Osteoblast (primary cell): ENCODE measurements at regions not wholly inside any gene's neighbourhood (a gene's known extent, or its start where the extent isn't known, plus 50 kb on each side); places are given as distances from the start of the nearest gene placed in this dataset.

Experiments used
- DNase-seq: peaks from one replicate; pipeline ENCODE4 v3.0.0; 2011; ENCODE audit warnings: low spot score, mixed read lengths; ENCODE audit not compliant: insufficient read length; ENCODE audit errors: missing footprints
- H2AFZ ChIP-seq: 2 replicates; pipeline ENCODE4 v1.6.0; 2011; ENCODE audit warnings: mild to moderate bottlenecking, low read length
- H3K27ac ChIP-seq: 2 replicates; pipeline ENCODE4 v1.5.1; 2011; ENCODE audit warnings: mild to moderate bottlenecking, low read depth, low read length, moderate library complexity
- H3K27me3 ChIP-seq: 2 replicates; pipeline ENCODE4 v1.6.0; 2012; ENCODE audit warnings: mild to moderate bottlenecking, control low read depth, inconsistent platforms, low read length, moderate library complexity; ENCODE audit not compliant: insufficient read depth
- H3K36me3 ChIP-seq: 2 replicates; pipeline ENCODE4 v1.5.1; 2011; ENCODE audit warnings: mild to moderate bottlenecking, low read length, control low read depth, moderate library complexity; ENCODE audit not compliant: insufficient read depth
- H3K4me1 ChIP-seq: 2 replicates; pipeline ENCODE4 v1.5.1; 2011; ENCODE audit warnings: mild to moderate bottlenecking, low read length, control low read depth, moderate library complexity; ENCODE audit not compliant: insufficient read depth
- H3K4me2 ChIP-seq: 2 replicates; pipeline ENCODE4 v1.6.0; 2011; ENCODE audit warnings: mild to moderate bottlenecking, low read length; ENCODE audit not compliant: insufficient read depth
- H3K4me3 ChIP-seq: fragments of 200-600 bp; sonication (generic); 3 replicates; pipeline ENCODE4 v1.5.1; 2012; ENCODE audit warnings: mild to moderate bottlenecking, low read length, inconsistent platforms; ENCODE audit not compliant: insufficient read depth
- H3K79me2 ChIP-seq: 2 replicates; pipeline ENCODE4 v1.6.0; 2012; ENCODE audit warnings: mild to moderate bottlenecking, low read length, control low read depth, inconsistent platforms; ENCODE audit not compliant: insufficient read depth
- H3K9me3 ChIP-seq: 2 replicates; pipeline ENCODE4 v1.5.1; 2011; ENCODE audit warnings: low read depth, low read length, control low read depth
- H4K20me1 ChIP-seq: 2 replicates; pipeline ENCODE4 v1.6.0; 2012; ENCODE audit warnings: mild to moderate bottlenecking, low read length, control low read depth; ENCODE audit not compliant: insufficient read depth
- CTCF ChIP-seq: IDR thresholded peaks from 2 replicates; pipeline ENCODE4 v1.5.1; 2011; ENCODE audit warnings: mild to moderate bottlenecking, low read depth, low read length, moderate library complexity; ENCODE audit errors: extremely low read depth

- Histone ChIP-seq H3K4me3 (no peak overlapping the region), H3K27ac (peak overlapping the region; percentile 16), H2AFZ (peak overlapping the region; percentile 30), H3K4me1 (peaks cover 28% of the 10 kb centered on the region), H3K4me2 (peak overlapping the region; percentile 61), H3K79me2 (no peaks in the 10 kb centered on the region), H3K27me3 (no peaks in the 10 kb centered on the region), H3K9me3 (no peaks in the 10 kb centered on the region), H4K20me1 (no peaks in the 10 kb centered on the region), H3K36me3 (no peaks in the 10 kb centered on the region)
- DNase-seq: peak; percentile 69
- TF ChIP-seq CTCF: no peak
Measured at GRCh38 chr4:55175779-55176231, 50.4 kb upstream of the KDR start.

- peak; percentile 54 for DNase-seq
- Histone ChIP-seq H3K4me3 (no peak overlapping the region), H3K36me3 (no peaks in the 10 kb centered on the region), H3K4me1 (peaks cover 35% of the 10 kb centered on the region), H4K20me1 (no peaks in the 10 kb centered on the region), H3K27me3 (no peaks in the 10 kb centered on the region), H3K27ac (no peak overlapping the region), H3K9me3 (no peaks in the 10 kb centered on the region), H2AFZ (no peak overlapping the region), H3K4me2 (no peak overlapping the region), H3K79me2 (no peaks in the 10 kb centered on the region)
- no peak for TF ChIP-seq CTCF
Measured at GRCh38 chr4:55176497-55176896, 51.1 kb upstream of the KDR start.

GRCh38 chr4:55177461-55177860 is 52.1 kb upstream of the KDR start:
- Histone ChIP-seq H3K4me2 (no peak overlapping the region), H3K79me2 (no peaks in the 10 kb centered on the region), H3K27me3 (no peaks in the 10 kb centered on the region), H4K20me1 (no peaks in the 10 kb centered on the region), H2AFZ (peak overlapping the region; percentile 24), H3K4me3 (no peak overlapping the region), H3K9me3 (no peaks in the 10 kb centered on the region), H3K4me1 (peaks cover 37% of the 10 kb centered on the region), H3K27ac (no peak overlapping the region), H3K36me3 (no peaks in the 10 kb centered on the region)
- no peak for TF ChIP-seq CTCF
- no peak for DNase-seq

- Histone ChIP-seq H3K36me3 (no peaks in the 10 kb centered on the region), H3K27ac (no peak overlapping the region), H4K20me1 (no peaks in the 10 kb centered on the region), H3K4me1 (peaks cover 34% of the 10 kb centered on the region), H3K79me2 (no peaks in the 10 kb centered on the region), H3K4me3 (no peak overlapping the region), H2AFZ (no peak overlapping the region), H3K9me3 (no peaks in the 10 kb centered on the region), H3K27me3 (no peaks in the 10 kb centered on the region), H3K4me2 (no peak overlapping the region)
- no peak for TF ChIP-seq CTCF
- no peak for DNase-seq
Measured at GRCh38 chr4:55178226-55179005, 53.0 kb upstream of the KDR start.
